ENCODE measurements at regions not wholly inside any gene's neighbourhood (a gene's known extent, or its start where the extent isn't known, plus 50 kb on each side); places are given as distances from the start of the nearest gene placed in this dataset.
"Not testable (repeated sequence)": the region's sequence is repeated elsewhere in the genome, so short reads cannot be mapped to it uniquely, and the experiment has no call there.

DNA sequence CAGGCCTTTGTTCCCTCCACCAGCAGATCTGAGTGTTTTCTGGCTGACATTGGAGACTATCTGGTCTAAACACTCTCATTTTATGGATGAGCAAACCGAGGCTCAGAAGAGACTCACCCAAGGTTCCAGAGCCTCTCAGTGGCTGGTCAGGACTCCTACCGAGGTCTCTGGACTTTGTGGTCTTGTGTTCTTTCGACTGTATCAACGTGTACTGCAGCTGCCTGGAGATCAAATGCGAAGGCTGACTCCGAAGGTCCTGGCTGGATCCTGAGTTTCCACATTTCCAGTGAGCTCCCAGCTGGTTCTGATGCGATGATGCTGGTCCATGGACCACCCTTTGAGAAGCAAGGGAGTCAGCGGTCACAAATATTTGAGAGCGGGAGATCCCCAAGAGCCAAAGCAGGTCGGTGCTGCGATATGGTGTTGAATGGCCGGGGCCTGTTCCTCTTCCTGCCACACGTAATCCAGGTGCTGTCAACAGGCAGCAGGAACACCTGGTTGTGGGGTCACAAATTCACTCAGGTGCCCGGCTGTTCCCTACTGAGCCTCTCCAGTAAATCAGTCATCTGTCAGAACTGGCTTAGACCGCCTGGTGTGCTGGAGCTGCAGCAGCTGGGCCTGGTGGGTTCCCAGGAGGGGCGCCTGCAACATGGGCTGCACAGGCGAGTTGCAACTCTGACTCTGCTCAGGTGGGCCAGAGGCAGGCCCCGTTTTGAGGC is 94.8 kb upstream of the USP24 start:
- no peak for TF ChIP-seq POU2F2 (IDR thresholded peaks at IDR 0.05; ENCODE audit: low read depth, low read length)
- no peak for TF ChIP-seq POLR2A (IDR thresholded peaks at IDR 0.05; ENCODE audit: low read depth, low read length)
- TF ChIP-seq PAX5 (IDR thresholded peaks at IDR 0.05; ENCODE audit: insufficient read depth, low read length, severe bottlenecking) = no peak
- TF ChIP-seq POLR2AphosphoS5 (IDR thresholded peaks at IDR 0.05; ENCODE audit: low read depth, low read length) = no peak
- TF ChIP-seq SPI1 (IDR thresholded peaks at IDR 0.05; ENCODE audit: low read depth, low read length) = no peak
- TF ChIP-seq TAF1 (IDR thresholded peaks at IDR 0.05; ENCODE audit: low read depth, low read length) = no peak
- DNase-seq (ENCODE audit: insufficient read length, low spot score) (no peak), FAIRE-seq (no peak)

GRCh38 chr1:55309053-55309452 is 93.9 kb upstream of the USP24 start:
- TF ChIP-seq POLR2A (IDR thresholded peaks at IDR 0.05; ENCODE audit: low read depth, low read length) (no peak), PAX5 (IDR thresholded peaks at IDR 0.05; ENCODE audit: insufficient read depth, low read length, severe bottlenecking) (no peak), SPI1 (IDR thresholded peaks at IDR 0.05; ENCODE audit: low read depth, low read length) (no peak), TAF1 (IDR thresholded peaks at IDR 0.05; ENCODE audit: low read depth, low read length) (no peak), POLR2AphosphoS5 (IDR thresholded peaks at IDR 0.05; ENCODE audit: low read depth, low read length) (no peak), POU2F2 (IDR thresholded peaks at IDR 0.05; ENCODE audit: low read depth, low read length) (no peak)
- DNase-seq (ENCODE audit: insufficient read length, low spot score) (no peak), FAIRE-seq (no peak)

GRCh38 chr1:55305735-55306134 is 90.6 kb upstream of the USP24 start:
- FAIRE-seq (no peak), DNase-seq (ENCODE audit: insufficient read length, low spot score) (no peak)
- TF ChIP-seq POLR2A (IDR thresholded peaks at IDR 0.05; ENCODE audit: low read depth, low read length) (no peak), POU2F2 (IDR thresholded peaks at IDR 0.05; ENCODE audit: low read depth, low read length) (no peak), POLR2AphosphoS5 (IDR thresholded peaks at IDR 0.05; ENCODE audit: low read depth, low read length) (no peak), SPI1 (IDR thresholded peaks at IDR 0.05; ENCODE audit: low read depth, low read length) (no peak), TAF1 (IDR thresholded peaks at IDR 0.05; ENCODE audit: low read depth, low read length) (no peak), PAX5 (IDR thresholded peaks at IDR 0.05; ENCODE audit: insufficient read depth, low read length, severe bottlenecking) (no peak)

GRCh38 chr1:55304229-55304740 is 89.1 kb upstream of the USP24 start:
- DNase-seq (ENCODE audit: insufficient read length, low spot score) = no peak
- FAIRE-seq = no peak
- no peak for TF ChIP-seq POLR2AphosphoS5 (IDR thresholded peaks at IDR 0.05; ENCODE audit: low read depth, low read length)
- TF ChIP-seq PAX5 (IDR thresholded peaks at IDR 0.05; ENCODE audit: insufficient read depth, low read length, severe bottlenecking) = no peak

DNA sequence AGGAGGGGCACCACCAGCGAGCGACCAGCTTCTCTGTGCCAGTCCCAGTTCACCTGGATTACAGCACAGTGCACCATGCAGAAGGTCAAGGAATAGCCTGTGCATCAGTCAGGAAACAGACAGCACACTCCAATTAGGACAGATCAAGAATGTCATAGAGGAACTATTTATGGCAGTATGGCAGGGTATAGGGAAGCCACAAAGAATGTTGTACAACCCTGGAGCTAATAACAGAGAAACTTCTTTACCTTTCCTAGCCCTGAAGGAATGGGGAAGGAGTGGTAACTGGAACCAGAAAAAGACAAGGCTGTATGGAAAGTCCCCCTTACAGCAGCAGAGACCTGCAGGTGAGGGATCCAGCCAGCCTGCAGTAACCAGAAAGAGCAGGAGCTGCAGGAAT is 87.8 kb upstream of the USP24 start:
- TF ChIP-seq SPI1 (IDR thresholded peaks at IDR 0.05; ENCODE audit: low read depth, low read length) = no peak
- no peak for TF ChIP-seq POLR2A (IDR thresholded peaks at IDR 0.05; ENCODE audit: low read depth, low read length)
- TF ChIP-seq PAX5 (IDR thresholded peaks at IDR 0.05; ENCODE audit: insufficient read depth, low read length, severe bottlenecking) = no peak
- no peak for TF ChIP-seq POLR2AphosphoS5 (IDR thresholded peaks at IDR 0.05; ENCODE audit: low read depth, low read length)
- no peak for TF ChIP-seq POU2F2 (IDR thresholded peaks at IDR 0.05; ENCODE audit: low read depth, low read length)
- no peak for TF ChIP-seq TAF1 (IDR thresholded peaks at IDR 0.05; ENCODE audit: low read depth, low read length)
- no peak for DNase-seq (ENCODE audit: insufficient read length, low spot score)
- no peak for FAIRE-seq

- FAIRE-seq = no peak
- DNase-seq (ENCODE audit: insufficient read length, low spot score) = no peak
- TF ChIP-seq POLR2A (IDR thresholded peaks at IDR 0.05; ENCODE audit: low read depth, low read length) (no peak), SPI1 (IDR thresholded peaks at IDR 0.05; ENCODE audit: low read depth, low read length) (no peak), POLR2AphosphoS5 (IDR thresholded peaks at IDR 0.05; ENCODE audit: low read depth, low read length) (no peak)
Measured at GRCh38 chr1:55301912-55302311, 86.7 kb upstream of the USP24 start.

DNA sequence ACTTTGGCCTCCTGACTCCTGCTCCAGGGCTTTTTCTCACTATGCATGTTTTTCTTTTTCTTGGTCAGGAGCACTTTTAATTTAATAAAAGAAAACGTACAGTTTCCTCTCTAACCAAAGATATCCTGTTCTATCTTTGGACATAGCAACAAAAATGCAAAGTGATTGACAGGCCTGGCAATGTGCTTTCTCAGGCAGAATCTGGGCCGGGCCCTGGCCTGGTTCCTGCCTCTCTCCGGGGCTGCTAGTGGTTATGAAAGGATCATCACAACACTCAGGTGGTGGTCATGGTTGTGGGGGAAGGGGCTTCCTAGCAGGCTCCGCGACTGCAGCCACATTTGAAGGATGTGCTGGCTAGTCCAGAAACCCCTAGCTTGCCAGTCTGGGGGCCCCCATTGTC is 85.8 kb upstream of the USP24 start:
- no peak for TF ChIP-seq TAF1 (IDR thresholded peaks at IDR 0.05; ENCODE audit: low read depth, low read length)
- no peak for TF ChIP-seq POLR2AphosphoS5 (IDR thresholded peaks at IDR 0.05; ENCODE audit: low read depth, low read length)
- no peak for TF ChIP-seq PAX5 (IDR thresholded peaks at IDR 0.05; ENCODE audit: insufficient read depth, low read length, severe bottlenecking)
- TF ChIP-seq SPI1 (IDR thresholded peaks at IDR 0.05; ENCODE audit: low read depth, low read length) = no peak
- TF ChIP-seq POU2F2 (IDR thresholded peaks at IDR 0.05; ENCODE audit: low read depth, low read length) = no peak
- no peak for TF ChIP-seq POLR2A (IDR thresholded peaks at IDR 0.05; ENCODE audit: low read depth, low read length)
- no peak for DNase-seq (ENCODE audit: insufficient read length, low spot score)
- no peak for FAIRE-seq

DNA sequence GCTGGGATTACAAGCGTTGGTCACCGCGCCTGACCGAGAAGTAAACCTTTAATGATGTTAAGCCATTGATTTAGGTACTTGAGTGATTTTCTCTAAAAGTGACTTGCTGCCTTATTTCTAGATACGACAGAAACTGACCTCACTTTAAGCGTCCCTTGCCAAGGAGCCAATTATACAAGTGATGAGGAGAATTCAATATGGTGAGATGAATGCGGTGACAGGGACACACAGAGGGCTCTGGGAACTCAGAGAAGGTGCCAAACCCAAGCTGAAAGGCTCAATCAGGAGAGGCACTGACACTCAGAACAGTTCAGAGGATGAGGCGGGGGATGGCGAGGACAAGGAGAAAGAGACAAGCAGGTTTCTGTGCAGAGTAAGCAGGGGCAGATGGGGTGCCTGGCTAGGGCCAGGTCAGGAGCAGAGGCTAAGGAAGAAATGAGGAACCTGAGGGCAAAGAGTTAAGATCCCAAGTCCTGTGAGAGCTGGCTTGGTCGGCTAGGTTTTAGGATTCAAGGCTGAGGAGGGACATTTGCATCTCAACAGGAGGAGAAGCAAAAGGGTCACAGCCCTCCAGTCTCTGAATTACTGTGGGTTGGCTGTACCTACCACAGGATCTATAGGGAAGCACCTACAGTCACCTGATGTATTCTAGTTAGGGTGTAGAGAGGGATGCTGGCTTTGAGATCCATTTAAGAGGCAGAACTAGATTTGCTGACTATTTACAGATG is 83.2 kb upstream of the USP24 start:
- no peak for DNase-seq (ENCODE audit: insufficient read length, low spot score)
- no peak for FAIRE-seq

DNA sequence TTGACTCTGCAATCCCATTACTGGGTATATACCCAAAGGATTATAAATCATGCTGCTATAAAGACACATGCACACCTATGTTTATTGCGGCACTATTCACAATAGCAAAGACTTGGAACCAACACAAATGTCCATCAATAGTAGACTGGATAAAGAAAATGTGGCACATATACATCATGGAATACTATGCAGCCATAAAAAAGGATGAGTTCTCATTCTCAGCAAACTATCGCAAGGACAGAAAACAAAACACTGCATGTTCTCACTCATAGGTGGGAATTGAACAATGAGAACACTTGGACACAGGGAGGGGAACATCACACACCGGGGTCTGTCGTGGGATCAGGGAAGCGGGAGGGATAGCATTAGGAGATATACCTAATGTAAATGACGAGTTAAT is 81.1 kb upstream of the USP24 start:
- not testable (repeated sequence) for DNase-seq (ENCODE audit: insufficient read length, low spot score); FAIRE-seq

More for the DNA sequence above, 83.2 kb upstream of the USP24 start:
- TF ChIP-seq SPI1 (IDR thresholded peaks at IDR 0.05; ENCODE audit: low read depth, low read length) (no peak), POLR2A (IDR thresholded peaks at IDR 0.05; ENCODE audit: low read depth, low read length) (no peak), TAF1 (IDR thresholded peaks at IDR 0.05; ENCODE audit: low read depth, low read length) (no peak), POLR2AphosphoS5 (IDR thresholded peaks at IDR 0.05; ENCODE audit: low read depth, low read length) (no peak)

DNA sequence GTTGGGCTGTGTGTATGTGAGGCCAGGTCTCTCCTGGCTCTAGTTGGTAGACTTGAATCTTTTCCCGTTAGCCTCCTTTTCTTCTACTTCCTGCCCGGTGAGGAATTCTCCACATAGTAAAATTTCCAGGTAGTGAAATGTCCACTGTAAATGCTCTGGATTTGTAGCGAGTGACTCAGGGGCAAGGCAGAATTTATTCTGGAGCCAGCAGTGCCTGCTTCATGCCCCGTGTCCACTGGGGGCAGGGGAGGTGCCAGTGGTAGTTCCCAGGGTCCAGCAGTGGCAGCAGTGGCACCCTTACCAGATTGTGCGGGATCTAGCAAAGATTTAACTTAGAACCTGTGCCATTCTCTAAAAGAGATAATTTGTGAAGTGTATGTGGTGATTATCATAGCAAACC is 74.5 kb upstream of the USP24 start:
- FAIRE-seq (no peak), DNase-seq (ENCODE audit: insufficient read length, low spot score) (no peak)
- no peak for TF ChIP-seq POLR2AphosphoS5 (IDR thresholded peaks at IDR 0.05; ENCODE audit: low read depth, low read length)
- TF ChIP-seq TAF1 (IDR thresholded peaks at IDR 0.05; ENCODE audit: low read depth, low read length) = no peak
- no peak for TF ChIP-seq POLR2A (IDR thresholded peaks at IDR 0.05; ENCODE audit: low read depth, low read length)
- no peak for TF ChIP-seq SPI1 (IDR thresholded peaks at IDR 0.05; ENCODE audit: low read depth, low read length)
- TF ChIP-seq POU2F2 (IDR thresholded peaks at IDR 0.05; ENCODE audit: low read depth, low read length) = no peak
- no peak for TF ChIP-seq PAX5 (IDR thresholded peaks at IDR 0.05; ENCODE audit: insufficient read depth, low read length, severe bottlenecking)
